ENCODE measurements at regions not wholly inside any gene's neighbourhood (a gene's known extent, or its start where the extent isn't known, plus 50 kb on each side); places are given as distances from the start of the nearest gene placed in this dataset.

- DNase-seq (ENCODE audit: low read depth) = no peak
- H3K4me3 ChIP-seq (ENCODE audit: low read length) = no peak overlapping the region
- TF ChIP-seq, protein P1, sequence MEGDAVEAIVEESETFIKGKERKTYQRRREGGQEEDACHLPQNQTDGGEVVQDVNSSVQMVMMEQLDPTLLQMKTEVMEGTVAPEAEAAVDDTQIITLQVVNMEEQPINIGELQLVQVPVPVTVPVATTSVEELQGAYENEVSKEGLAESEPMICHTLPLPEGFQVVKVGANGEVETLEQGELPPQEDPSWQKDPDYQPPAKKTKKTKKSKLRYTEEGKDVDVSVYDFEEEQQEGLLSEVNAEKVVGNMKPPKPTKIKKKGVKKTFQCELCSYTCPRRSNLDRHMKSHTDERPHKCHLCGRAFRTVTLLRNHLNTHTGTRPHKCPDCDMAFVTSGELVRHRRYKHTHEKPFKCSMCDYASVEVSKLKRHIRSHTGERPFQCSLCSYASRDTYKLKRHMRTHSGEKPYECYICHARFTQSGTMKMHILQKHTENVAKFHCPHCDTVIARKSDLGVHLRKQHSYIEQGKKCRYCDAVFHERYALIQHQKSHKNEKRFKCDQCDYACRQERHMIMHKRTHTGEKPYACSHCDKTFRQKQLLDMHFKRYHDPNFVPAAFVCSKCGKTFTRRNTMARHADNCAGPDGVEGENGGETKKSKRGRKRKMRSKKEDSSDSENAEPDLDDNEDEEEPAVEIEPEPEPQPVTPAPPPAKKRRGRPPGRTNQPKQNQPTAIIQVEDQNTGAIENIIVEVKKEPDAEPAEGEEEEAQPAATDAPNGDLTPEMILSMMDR (conservative IDR thresholded peaks at IDR 0.05; ENCODE audit: low read depth, low read length) = no peak
These were observed 108.8 kb upstream of the LHX5 start for GRCh38 chr12:113580437-113580836.

- no peak for DNase-seq (ENCODE audit: low read depth)
- TF ChIP-seq, protein P1 (conservative IDR thresholded peaks at IDR 0.05; ENCODE audit: low read depth, low read length) = no peak
- H3K4me3 ChIP-seq (ENCODE audit: low read length) = no peak overlapping the region
These were observed 105.9 kb upstream of the LHX5 start for GRCh38 chr12:113577464-113578129.

DNA sequence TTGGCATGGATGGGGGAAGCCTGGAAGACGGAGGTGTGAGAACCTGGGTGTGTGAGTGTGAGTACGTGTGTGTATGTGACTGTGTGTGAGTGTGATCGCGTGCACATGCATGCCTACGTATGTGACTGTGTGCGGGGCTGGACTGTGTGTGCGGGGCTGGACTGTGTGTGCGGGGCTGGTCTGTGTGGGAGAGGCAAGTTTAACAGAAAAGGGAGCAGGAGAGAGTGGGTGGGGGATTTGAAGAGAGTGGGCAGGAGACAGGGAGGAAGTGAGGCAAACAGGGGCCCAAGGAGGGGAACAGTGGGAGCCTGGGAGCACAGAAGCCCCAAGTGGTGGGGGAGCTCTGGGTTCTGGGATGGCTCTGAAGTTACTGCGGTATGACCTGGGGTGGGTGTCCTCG, 103.7 kb upstream of the LHX5 start:
- DNase-seq (ENCODE audit: low read depth) = no peak
- TF ChIP-seq, protein P1 (conservative IDR thresholded peaks at IDR 0.05; ENCODE audit: low read depth, low read length) = no peak
- H3K4me3 ChIP-seq (ENCODE audit: low read length) = no peak overlapping the region

DNA sequence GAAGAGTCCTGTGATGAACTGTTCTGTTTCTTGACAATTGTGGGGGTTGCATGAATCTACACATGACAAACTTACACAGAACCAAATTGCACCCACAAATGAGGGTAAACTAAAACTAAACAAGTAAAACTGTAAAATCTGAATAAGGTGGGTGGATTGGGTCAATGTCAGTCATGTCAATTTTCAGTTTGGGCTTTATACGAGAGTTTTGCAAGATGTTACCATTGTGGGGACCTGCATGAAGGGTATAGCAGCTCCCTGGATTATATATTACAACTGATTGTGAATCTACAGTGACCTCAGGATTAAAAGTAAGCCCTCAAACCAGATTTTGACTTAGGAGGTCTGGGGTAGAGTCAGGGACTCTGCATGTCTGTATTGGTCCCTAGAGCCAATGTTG, 101.5 kb upstream of the LHX5 start:
- TF ChIP-seq, protein P1 (conservative IDR thresholded peaks at IDR 0.05; ENCODE audit: low read depth, low read length) = no peak
- no peak for DNase-seq (ENCODE audit: low read depth)
- H3K4me3 ChIP-seq (ENCODE audit: low read length) = no peak overlapping the region

- DNase-seq (ENCODE audit: low read depth) = no peak
- no peak overlapping the region for H3K4me3 ChIP-seq (ENCODE audit: low read length)
- TF ChIP-seq, protein P1 (conservative IDR thresholded peaks at IDR 0.05; ENCODE audit: low read depth, low read length) = no peak
These were observed 100.0 kb upstream of the LHX5 start for GRCh38 chr12:113571713-113572112.

- TF ChIP-seq, protein P1 (conservative IDR thresholded peaks at IDR 0.05; ENCODE audit: low read depth, low read length) = no peak
- no peak overlapping the region for H3K4me3 ChIP-seq (ENCODE audit: low read length)
- no peak for DNase-seq (ENCODE audit: low read depth)
These were observed 98.1 kb upstream of the LHX5 start for GRCh38 chr12:113569806-113570205.

DNA sequence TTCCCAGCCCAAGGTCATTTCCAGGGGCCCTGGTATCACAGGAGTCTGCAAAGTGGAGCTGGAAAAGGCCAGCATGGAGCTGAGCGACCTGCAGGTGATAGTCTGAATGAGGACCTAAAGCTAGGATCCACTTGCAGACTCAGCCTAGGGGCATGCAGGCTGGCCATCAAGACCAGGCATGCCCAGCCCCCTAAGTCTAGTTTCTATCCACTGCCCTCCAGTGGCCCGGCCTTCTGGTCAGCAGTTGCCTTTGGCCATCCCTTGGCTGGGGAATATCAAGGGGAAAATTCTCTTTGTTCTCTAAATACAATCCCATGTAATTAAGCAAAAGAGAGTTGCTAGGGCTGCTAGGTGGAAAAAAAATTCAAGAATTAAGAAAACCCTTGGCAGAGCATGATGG, 96.3 kb upstream of the LHX5 start:
- no peak overlapping the region for H3K4me3 ChIP-seq (ENCODE audit: low read length)
- no peak for DNase-seq (ENCODE audit: low read depth)
- TF ChIP-seq, protein P1 (conservative IDR thresholded peaks at IDR 0.05; ENCODE audit: low read depth, low read length) = no peak
